SK-N-MC (cell line): ENCODE measurements at regions not wholly inside any gene's neighbourhood (a gene's known extent, or its start where the extent isn't known, plus 50 kb on each side); places are given as distances from the start of the nearest gene placed in this dataset.

ENCODE experiments used
- EZH2 ChIP-seq: fragments of 200-600 bp; sonication (generic); IDR thresholded peaks from one replicate; pipeline ENCODE4 v1.6.1; 2017; ENCODE audit warnings: antibody characterized with exemption
- FOXP2 ChIP-seq: optimal IDR thresholded peaks from 2 replicates; pipeline ENCODE3; 2011; ENCODE audit warnings: mild to moderate bottlenecking, moderate library complexity; ENCODE audit not compliant: insufficient read depth; ENCODE audit errors: extremely low read length, control extremely low read depth
- POLR2AphosphoS5 ChIP-seq: IDR thresholded peaks from 2 replicates; pipeline ENCODE4 v1.6.1; 2012; ENCODE audit warnings: mild to moderate bottlenecking, low read depth, low read length, borderline replicate concordance

GRCh38 chr2:238576674-238577073, 149.9 kb downstream of the ASB1 start:
- TF ChIP-seq POLR2AphosphoS5 (no peak), EZH2 (no peak), FOXP2 (no peak)
